ENCODE measurements at regions not wholly inside any gene's neighbourhood (a gene's known extent, or its start where the extent isn't known, plus 50 kb on each side); places are given as distances from the start of the nearest gene placed in this dataset.

DNA sequence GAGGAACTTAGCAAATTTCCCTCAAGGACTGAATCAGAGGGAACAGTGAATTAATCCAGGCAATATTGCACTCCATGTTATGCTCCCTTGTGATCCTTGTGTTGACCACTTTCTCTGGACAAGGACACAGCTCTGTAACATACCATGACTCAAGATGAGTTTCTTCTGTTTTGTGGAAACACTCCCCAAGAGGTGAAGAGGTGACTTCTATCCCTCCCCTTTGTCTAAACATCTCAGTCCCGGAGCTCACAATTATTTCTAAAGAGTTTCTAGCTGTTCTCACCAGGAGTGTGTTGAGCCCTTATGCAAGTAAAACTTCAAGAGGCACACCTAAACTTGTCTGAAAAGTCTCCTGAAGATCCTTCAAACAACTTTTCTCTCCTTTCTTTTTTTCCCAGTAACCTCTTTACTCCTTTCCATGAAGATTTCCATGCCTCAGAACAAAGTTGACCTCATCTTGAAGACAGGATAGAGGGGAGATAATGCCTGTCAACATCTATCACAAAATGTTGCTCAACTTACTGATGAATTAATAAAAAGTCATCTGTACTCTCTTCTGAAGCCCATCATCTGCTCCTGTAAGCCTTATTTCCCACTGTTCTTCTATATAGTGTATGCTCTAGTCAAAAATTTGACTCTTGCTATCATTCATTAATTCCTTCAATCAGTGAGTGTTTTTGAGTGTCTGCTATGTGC is 429.1 kb downstream of the SPRY1 start:
- TF ChIP-seq, protein P1, sequence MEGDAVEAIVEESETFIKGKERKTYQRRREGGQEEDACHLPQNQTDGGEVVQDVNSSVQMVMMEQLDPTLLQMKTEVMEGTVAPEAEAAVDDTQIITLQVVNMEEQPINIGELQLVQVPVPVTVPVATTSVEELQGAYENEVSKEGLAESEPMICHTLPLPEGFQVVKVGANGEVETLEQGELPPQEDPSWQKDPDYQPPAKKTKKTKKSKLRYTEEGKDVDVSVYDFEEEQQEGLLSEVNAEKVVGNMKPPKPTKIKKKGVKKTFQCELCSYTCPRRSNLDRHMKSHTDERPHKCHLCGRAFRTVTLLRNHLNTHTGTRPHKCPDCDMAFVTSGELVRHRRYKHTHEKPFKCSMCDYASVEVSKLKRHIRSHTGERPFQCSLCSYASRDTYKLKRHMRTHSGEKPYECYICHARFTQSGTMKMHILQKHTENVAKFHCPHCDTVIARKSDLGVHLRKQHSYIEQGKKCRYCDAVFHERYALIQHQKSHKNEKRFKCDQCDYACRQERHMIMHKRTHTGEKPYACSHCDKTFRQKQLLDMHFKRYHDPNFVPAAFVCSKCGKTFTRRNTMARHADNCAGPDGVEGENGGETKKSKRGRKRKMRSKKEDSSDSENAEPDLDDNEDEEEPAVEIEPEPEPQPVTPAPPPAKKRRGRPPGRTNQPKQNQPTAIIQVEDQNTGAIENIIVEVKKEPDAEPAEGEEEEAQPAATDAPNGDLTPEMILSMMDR (conservative IDR thresholded peaks at IDR 0.05 in 1 of 2, IDR thresholded peaks at IDR 0.05 in 1 of 2; ENCODE audit: extremely low read depth in 1 of 2, insufficient read depth in 1 of 2, low read depth in 1 of 2, low read length in 2 of 2): no peak
- TF ChIP-seq EZH2 (IDR thresholded peaks at IDR 0.05; ENCODE audit: borderline replicate concordance, low read length): no peak
